ENCODE measurements at regions not wholly inside any gene's neighbourhood (a gene's known extent, or its start where the extent isn't known, plus 50 kb on each side); places are given as distances from the start of the nearest gene placed in this dataset.

GRCh38 chr1:115186711-115187265, 97.5 kb upstream of the TSPAN2 start:
- TF ChIP-seq, protein P1, sequence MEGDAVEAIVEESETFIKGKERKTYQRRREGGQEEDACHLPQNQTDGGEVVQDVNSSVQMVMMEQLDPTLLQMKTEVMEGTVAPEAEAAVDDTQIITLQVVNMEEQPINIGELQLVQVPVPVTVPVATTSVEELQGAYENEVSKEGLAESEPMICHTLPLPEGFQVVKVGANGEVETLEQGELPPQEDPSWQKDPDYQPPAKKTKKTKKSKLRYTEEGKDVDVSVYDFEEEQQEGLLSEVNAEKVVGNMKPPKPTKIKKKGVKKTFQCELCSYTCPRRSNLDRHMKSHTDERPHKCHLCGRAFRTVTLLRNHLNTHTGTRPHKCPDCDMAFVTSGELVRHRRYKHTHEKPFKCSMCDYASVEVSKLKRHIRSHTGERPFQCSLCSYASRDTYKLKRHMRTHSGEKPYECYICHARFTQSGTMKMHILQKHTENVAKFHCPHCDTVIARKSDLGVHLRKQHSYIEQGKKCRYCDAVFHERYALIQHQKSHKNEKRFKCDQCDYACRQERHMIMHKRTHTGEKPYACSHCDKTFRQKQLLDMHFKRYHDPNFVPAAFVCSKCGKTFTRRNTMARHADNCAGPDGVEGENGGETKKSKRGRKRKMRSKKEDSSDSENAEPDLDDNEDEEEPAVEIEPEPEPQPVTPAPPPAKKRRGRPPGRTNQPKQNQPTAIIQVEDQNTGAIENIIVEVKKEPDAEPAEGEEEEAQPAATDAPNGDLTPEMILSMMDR (IDR thresholded peaks at IDR 0.05), result no peak
- no peak for TF ChIP-seq POLR2AphosphoS5 (IDR thresholded peaks at IDR 0.05)
- TF ChIP-seq POLR2A (IDR thresholded peaks at IDR 0.05), result no peak
